LNCAP (cell line): ENCODE measurements at regions not wholly inside any gene's neighbourhood (a gene's known extent, or its start where the extent isn't known, plus 50 kb on each side); places are given as distances from the start of the nearest gene placed in this dataset.

Source experiments
- TF ChIP-seq, protein P1 (sequence below): fragments of 450-650 bp; IDR thresholded peaks from 2 replicates; pipeline ENCODE4 v1.5.1; 2017; ENCODE audit warnings: mild to moderate bottlenecking

- TF ChIP-seq, protein P1, sequence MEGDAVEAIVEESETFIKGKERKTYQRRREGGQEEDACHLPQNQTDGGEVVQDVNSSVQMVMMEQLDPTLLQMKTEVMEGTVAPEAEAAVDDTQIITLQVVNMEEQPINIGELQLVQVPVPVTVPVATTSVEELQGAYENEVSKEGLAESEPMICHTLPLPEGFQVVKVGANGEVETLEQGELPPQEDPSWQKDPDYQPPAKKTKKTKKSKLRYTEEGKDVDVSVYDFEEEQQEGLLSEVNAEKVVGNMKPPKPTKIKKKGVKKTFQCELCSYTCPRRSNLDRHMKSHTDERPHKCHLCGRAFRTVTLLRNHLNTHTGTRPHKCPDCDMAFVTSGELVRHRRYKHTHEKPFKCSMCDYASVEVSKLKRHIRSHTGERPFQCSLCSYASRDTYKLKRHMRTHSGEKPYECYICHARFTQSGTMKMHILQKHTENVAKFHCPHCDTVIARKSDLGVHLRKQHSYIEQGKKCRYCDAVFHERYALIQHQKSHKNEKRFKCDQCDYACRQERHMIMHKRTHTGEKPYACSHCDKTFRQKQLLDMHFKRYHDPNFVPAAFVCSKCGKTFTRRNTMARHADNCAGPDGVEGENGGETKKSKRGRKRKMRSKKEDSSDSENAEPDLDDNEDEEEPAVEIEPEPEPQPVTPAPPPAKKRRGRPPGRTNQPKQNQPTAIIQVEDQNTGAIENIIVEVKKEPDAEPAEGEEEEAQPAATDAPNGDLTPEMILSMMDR = no peak
These were observed 62.6 kb upstream of the TSPAN5 start for GRCh38 chr4:98720871-98721480.

DNA sequence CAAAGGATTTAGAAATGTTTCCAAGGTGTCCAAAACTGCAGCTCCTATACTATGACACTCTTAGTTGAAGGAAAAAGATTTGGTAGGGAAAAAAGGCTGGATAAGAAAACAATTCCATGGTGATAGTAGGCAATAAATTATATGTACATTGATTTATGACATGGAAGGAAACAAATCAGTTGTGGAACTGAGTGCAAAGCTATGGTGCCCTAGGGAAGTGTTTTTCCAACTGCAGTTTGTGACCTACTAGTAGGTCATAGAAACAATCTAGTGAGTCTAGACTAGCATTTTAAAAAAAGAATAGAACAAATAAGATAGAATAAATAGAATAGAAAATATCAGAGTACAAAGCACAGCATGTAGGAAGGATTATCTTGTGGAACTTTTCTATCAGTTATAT, 58.4 kb upstream of the TSPAN5 start:
- TF ChIP-seq, protein P1 = no peak

- TF ChIP-seq, protein P1 = no peak
These were observed 54.2 kb upstream of the TSPAN5 start for GRCh38 chr4:98712607-98713006.

DNA sequence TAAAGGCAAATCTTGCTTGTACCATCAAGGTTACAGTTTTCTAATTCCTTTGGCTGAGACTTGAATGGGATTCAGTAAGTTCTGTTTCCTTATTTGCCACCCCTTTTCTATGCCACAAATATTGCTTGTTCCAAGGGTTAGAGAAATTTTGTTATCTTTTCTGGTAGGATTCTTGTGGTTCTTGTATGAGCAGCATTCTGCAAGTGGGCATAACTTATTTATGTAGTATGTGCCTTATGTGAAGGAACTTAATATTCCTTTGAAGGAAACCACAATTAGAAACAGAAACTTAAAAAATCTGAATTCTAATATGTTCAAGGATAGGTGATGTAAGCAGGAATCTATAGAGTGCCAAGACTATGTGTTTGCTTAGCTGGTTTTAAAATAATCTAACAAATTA, 53.1 kb upstream of the TSPAN5 start:
- TF ChIP-seq, protein P1 = no peak

DNA sequence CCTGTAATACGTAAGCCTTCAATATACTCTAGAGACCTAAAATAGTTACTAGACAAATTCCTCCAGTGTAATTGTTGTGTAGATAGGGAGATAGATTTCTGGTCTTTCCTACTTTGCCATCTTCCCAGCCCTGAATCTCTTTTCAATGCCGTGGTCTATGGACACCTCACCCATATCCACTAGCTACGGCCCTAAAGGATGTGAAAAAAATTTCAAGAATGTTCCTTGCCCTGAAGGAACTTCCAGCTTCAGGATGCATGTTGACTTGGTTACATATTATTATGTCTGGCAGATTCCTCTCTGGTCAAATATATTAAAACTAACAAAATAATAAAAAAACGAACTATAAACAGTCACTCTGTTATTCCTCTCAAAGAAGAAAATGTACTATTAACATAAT, 52.4 kb upstream of the TSPAN5 start:
- TF ChIP-seq, protein P1 = no peak
